ENCODE measurements at regions not wholly inside any gene's neighbourhood (a gene's known extent, or its start where the extent isn't known, plus 50 kb on each side); places are given as distances from the start of the nearest gene placed in this dataset.

DNA sequence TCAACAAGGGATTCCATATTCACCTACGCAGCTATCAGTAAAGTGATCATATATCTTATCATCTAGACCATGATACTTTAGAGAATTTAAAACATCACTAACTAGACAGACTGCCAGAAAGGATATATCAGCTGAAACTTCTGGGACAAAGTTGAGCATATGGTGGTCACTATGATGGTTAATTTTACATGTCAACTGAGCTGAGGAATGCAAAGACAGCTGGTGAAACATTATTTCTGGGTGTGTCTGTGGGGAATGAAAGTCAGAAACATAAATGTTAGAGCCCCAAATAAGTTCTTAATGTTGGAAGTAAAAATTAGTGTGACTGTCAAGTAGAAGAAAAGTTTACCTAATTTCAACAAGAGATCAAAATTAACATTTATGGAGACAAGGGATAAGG is 440.0 kb upstream of the IRAK1BP1 start:
- no peaks in the 10 kb centered on the region for H3K27me3 ChIP-seq (ENCODE audit: control insufficient read depth, low read length)
- H4K20me1 ChIP-seq (ENCODE audit: control insufficient read depth, insufficient read depth, low read depth, low read length), result no peaks in the 10 kb centered on the region
- H3K9me2 ChIP-seq (replicated peaks; ENCODE audit: control insufficient read depth, low read length), result no peaks in the 10 kb centered on the region
- TF ChIP-seq EZH2phosphoT487 (IDR thresholded peaks at IDR 0.05; ENCODE audit: borderline replicate concordance, low read length), result no peak
- TF ChIP-seq, protein P1, sequence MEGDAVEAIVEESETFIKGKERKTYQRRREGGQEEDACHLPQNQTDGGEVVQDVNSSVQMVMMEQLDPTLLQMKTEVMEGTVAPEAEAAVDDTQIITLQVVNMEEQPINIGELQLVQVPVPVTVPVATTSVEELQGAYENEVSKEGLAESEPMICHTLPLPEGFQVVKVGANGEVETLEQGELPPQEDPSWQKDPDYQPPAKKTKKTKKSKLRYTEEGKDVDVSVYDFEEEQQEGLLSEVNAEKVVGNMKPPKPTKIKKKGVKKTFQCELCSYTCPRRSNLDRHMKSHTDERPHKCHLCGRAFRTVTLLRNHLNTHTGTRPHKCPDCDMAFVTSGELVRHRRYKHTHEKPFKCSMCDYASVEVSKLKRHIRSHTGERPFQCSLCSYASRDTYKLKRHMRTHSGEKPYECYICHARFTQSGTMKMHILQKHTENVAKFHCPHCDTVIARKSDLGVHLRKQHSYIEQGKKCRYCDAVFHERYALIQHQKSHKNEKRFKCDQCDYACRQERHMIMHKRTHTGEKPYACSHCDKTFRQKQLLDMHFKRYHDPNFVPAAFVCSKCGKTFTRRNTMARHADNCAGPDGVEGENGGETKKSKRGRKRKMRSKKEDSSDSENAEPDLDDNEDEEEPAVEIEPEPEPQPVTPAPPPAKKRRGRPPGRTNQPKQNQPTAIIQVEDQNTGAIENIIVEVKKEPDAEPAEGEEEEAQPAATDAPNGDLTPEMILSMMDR (IDR thresholded peaks at IDR 0.05; ENCODE audit: low read depth, low read length, poor library complexity, severe bottlenecking), result no peak
- H3K4me1 ChIP-seq (ENCODE audit: control insufficient read depth, low read length), result no peaks in the 10 kb centered on the region
- no peak overlapping the region for H3K4me2 ChIP-seq (ENCODE audit: low read length)
- H3K36me3 ChIP-seq (ENCODE audit: control insufficient read depth, low read length), result no peaks in the 10 kb centered on the region
- no peaks in the 10 kb centered on the region for H3K79me2 ChIP-seq (ENCODE audit: control insufficient read depth, low read length)
- no peak overlapping the region for H3K27ac ChIP-seq (ENCODE audit: low read depth, low read length)
- no peaks in the 10 kb centered on the region for H3F3A ChIP-seq (ENCODE audit: control insufficient read depth, insufficient read depth)
- no peaks in the 10 kb centered on the region for H3K9me3 ChIP-seq (ENCODE audit: control insufficient read depth, insufficient read depth, low read length)
- H3K4me3 ChIP-seq (ENCODE audit: low read length), result no peak overlapping the region

DNA sequence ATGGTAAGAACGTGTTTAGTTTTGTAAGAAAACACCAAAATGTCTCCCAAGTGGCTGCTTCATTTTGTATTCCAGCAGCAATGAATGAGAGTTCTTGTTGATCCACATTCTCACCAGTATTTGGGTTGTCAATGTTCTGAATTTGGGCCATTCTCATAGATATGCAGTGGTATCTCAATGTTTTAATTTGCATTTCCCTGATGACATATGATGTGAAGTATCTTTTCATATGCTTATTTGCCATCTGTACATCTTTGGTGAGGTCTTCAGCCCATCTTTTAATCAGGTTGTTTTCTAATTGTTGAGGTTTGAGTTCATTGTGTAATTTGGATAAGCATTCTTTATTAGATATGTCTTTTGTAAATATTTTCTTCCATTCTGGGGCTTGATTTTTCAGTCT is 436.8 kb upstream of the IRAK1BP1 start:
- Histone ChIP-seq H3F3A (ENCODE audit: control insufficient read depth, insufficient read depth) (no peaks in the 10 kb centered on the region), H3K4me1 (ENCODE audit: control insufficient read depth, low read length) (no peaks in the 10 kb centered on the region), H3K36me3 (ENCODE audit: control insufficient read depth, low read length) (no peaks in the 10 kb centered on the region), H3K4me2 (ENCODE audit: low read length) (no peak overlapping the region), H3K79me2 (ENCODE audit: control insufficient read depth, low read length) (no peaks in the 10 kb centered on the region), H3K9me3 (ENCODE audit: control insufficient read depth, insufficient read depth, low read length) (no peaks in the 10 kb centered on the region), H3K9me2 (replicated peaks; ENCODE audit: control insufficient read depth, low read length) (no peaks in the 10 kb centered on the region), H3K27me3 (ENCODE audit: control insufficient read depth, low read length) (no peaks in the 10 kb centered on the region), H3K4me3 (ENCODE audit: low read length) (no peak overlapping the region), H3K27ac (ENCODE audit: low read depth, low read length) (no peak overlapping the region), H4K20me1 (ENCODE audit: control insufficient read depth, insufficient read depth, low read depth, low read length) (no peaks in the 10 kb centered on the region)
- TF ChIP-seq EZH2phosphoT487 (IDR thresholded peaks at IDR 0.05; ENCODE audit: borderline replicate concordance, low read length), result no peak
- TF ChIP-seq, protein P1 (IDR thresholded peaks at IDR 0.05; ENCODE audit: low read depth, low read length, poor library complexity, severe bottlenecking), result no peak

DNA sequence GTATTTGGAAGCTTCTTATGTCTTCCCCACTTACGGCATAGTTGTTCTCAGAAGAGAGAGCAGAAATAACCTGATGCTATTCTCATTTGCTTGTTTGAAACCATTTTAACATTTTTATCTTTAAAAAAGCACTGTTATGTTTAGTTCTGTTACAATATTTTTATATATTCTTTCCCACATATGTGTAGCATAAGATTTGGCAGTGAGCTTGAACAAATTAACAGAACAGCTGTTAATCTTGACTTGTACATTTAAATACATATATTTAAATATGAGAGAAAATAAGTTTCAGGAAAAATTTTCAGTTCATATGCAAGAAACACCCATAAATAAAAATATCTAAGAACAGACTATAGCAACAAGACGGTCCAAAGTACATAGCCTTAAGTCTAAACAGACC is 431.7 kb upstream of the IRAK1BP1 start:
- Histone ChIP-seq H3K79me2 (ENCODE audit: control insufficient read depth, low read length) (no peaks in the 10 kb centered on the region), H3K36me3 (ENCODE audit: control insufficient read depth, low read length) (no peaks in the 10 kb centered on the region), H3K9me2 (replicated peaks; ENCODE audit: control insufficient read depth, low read length) (no peaks in the 10 kb centered on the region), H3K9me3 (ENCODE audit: control insufficient read depth, insufficient read depth, low read length) (no peaks in the 10 kb centered on the region), H3K27me3 (ENCODE audit: control insufficient read depth, low read length) (no peaks in the 10 kb centered on the region), H3K4me1 (ENCODE audit: control insufficient read depth, low read length) (no peaks in the 10 kb centered on the region), H4K20me1 (ENCODE audit: control insufficient read depth, insufficient read depth, low read depth, low read length) (no peaks in the 10 kb centered on the region), H3K4me3 (ENCODE audit: low read length) (no peak overlapping the region), H3K27ac (ENCODE audit: low read depth, low read length) (no peak overlapping the region), H3F3A (ENCODE audit: control insufficient read depth, insufficient read depth) (no peaks in the 10 kb centered on the region), H3K4me2 (ENCODE audit: low read length) (no peak overlapping the region)
- TF ChIP-seq EZH2phosphoT487 (IDR thresholded peaks at IDR 0.05; ENCODE audit: borderline replicate concordance, low read length), result no peak
- TF ChIP-seq, protein P1 (IDR thresholded peaks at IDR 0.05; ENCODE audit: low read depth, low read length, poor library complexity, severe bottlenecking), result no peak

DNA sequence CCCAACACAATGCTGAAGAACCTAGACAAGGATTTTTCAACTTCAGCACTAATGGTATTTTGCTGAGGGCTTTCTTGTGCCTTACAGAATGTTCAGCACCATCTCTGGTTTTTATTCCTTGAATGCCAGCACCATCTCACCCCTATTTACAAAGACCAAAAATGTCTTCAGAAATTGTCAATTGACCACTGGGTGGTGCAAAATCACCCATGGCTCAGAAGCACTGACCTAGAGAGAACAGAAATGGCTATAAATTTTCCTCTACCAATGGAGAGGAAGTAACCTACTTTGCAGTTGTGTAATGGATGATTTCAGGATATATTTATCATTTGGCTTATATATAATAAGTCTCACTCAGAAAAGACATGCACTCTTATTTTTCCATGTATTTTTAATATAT is 431.0 kb upstream of the IRAK1BP1 start:
- H3K36me3 ChIP-seq (ENCODE audit: control insufficient read depth, low read length), result no peaks in the 10 kb centered on the region
- H3F3A ChIP-seq (ENCODE audit: control insufficient read depth, insufficient read depth), result no peaks in the 10 kb centered on the region
- TF ChIP-seq, protein P1 (IDR thresholded peaks at IDR 0.05; ENCODE audit: low read depth, low read length, poor library complexity, severe bottlenecking), result peak; percentile 26
- TF ChIP-seq EZH2phosphoT487 (IDR thresholded peaks at IDR 0.05; ENCODE audit: borderline replicate concordance, low read length), result no peak
- H3K4me1 ChIP-seq (ENCODE audit: control insufficient read depth, low read length), result no peaks in the 10 kb centered on the region
- H3K79me2 ChIP-seq (ENCODE audit: control insufficient read depth, low read length), result no peaks in the 10 kb centered on the region
- H3K27ac ChIP-seq (ENCODE audit: low read depth, low read length), result no peak overlapping the region
- H3K4me2 ChIP-seq (ENCODE audit: low read length), result no peak overlapping the region
- no peaks in the 10 kb centered on the region for H3K9me3 ChIP-seq (ENCODE audit: control insufficient read depth, insufficient read depth, low read length)
- H3K4me3 ChIP-seq (ENCODE audit: low read length), result no peak overlapping the region
- no peaks in the 10 kb centered on the region for H3K9me2 ChIP-seq (replicated peaks; ENCODE audit: control insufficient read depth, low read length)
- H3K27me3 ChIP-seq (ENCODE audit: control insufficient read depth, low read length), result no peaks in the 10 kb centered on the region
- H4K20me1 ChIP-seq (ENCODE audit: control insufficient read depth, insufficient read depth, low read depth, low read length), result no peaks in the 10 kb centered on the region

Measured in DOHH2 (cell line).